COLO668 (cell line): ENCODE measurements at regions not wholly inside any gene's neighbourhood (a gene's known extent, or its start where the extent isn't known, plus 50 kb on each side); places are given as distances from the start of the nearest gene placed in this dataset.
A peak's percentile ranks its signal among the peaks of the same experiment; 100 is the strongest.
"Not testable (repeated sequence)": the region's sequence is repeated elsewhere in the genome, so short reads cannot be mapped to it uniquely, and the experiment has no call there.

Experiments
- DNase-seq: peaks from one replicate; lab custom pipeline; 2025; ENCODE audit not compliant: unreplicated experiment; lab: John Stamatoyannopoulos, UW

DNA sequence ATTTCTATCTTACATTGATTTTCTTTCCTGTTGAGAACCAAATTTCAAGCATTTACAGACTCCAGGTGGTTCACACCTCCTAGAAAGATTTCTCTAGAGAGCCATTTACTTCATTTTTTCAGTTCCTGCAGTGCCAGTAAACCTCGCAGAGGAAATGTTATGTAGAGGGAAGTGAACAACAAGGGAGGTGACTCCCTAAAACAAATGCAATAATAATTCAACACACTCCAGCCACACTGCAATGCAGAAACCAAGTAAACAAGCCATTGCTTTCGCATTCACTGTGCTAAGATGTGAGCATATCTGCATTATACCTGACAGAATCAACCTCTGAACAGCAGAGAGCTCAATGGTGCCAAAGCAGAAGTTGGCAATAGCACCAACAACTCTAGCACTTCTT lies 215.1 kb downstream of the RBM26 start:
- DNase-seq = no peak

DNA sequence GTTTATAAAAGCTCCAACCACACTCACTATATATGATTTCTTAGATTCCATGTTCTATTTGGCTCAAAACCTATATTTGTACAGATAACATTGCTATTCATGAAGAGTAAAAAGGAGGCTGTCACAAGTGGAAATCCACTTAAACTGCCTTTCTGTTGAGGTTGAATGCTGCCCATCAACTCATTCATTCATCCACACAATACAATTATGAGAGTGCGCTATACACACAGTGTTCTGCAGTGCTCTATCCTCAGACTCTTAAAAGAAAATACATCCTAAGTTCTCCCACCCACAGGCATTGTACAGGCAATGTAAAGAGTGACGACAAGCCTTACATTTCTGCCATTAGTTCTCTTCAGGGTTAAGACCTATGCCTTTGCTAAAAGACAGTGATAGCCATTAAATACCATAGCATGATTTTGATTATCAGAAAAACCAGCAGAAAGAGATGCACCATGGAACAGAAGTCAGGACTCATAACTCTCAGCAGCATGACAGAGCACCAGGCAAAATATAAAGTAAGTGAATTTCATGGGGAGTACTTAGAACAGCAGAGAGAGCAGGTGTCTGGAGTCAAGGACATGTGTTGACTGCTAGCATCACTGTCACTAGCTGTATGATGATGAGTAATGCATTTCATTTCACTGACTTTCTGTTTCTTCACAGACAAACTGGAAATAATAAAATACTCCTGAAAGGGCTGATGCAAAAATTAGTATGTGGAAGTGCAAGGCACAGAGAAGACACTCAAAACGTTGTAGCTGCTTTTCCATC lies 218.0 kb downstream of the RBM26 start:
- no peak for DNase-seq

DNA sequence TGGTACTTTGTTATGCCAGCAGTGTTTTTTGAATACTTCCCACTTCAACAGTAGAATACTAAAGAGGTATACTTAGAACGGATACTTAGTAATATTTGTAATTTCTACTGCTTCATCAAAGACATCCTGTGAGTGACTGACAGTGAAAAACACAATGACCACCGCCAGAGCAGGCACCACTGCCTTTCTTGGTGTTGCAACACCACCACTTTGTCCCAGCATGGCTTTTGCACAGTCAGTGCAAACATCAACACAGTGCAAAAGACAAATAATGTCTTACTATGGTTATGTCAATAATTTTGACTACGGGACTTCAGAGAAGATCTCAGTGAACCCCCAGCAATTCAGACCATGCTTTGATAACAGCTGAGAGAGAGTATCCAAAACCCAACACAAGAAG lies 220.5 kb downstream of the RBM26 start:
- no peak for DNase-seq

DNA sequence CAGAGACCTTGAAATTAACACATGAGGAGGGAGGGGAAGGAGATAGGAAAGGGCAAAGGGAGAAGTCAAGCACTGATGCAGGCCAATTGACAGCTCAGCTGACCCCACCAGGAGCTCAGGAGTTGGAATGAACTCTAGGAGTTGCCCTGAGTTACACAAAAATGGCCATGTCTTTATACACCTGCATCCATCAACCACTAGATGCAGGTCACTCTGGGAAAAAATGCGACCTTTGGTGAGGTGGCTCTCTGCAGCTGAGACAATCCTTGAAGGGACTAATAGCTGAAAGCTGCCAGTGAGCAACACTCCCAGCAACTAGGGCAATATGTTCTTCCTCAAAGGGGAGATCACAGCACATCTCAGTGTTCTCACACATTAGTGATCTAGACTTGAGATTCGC lies 222.8 kb downstream of the RBM26 start:
- DNase-seq = no peak

DNA sequence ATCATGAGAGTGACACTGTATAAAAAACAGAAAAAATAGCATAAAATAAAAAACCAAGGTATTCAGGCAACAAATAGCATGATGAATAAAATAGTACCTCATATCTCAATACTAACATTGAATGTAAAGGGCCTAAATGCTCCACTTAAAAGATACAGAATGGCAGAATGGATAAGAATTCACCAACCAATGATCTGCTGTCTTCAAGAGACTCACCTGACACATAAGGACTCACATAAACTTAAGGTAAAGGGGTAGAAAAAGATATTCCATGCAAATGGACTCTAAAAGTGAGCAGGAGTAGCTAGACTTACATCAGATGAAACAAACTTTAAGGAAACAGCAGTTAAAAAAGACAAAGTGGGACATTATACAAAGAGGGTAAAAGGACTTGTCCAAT lies 232.4 kb downstream of the RBM26 start:
- DNase-seq = not testable (repeated sequence)

DNA sequence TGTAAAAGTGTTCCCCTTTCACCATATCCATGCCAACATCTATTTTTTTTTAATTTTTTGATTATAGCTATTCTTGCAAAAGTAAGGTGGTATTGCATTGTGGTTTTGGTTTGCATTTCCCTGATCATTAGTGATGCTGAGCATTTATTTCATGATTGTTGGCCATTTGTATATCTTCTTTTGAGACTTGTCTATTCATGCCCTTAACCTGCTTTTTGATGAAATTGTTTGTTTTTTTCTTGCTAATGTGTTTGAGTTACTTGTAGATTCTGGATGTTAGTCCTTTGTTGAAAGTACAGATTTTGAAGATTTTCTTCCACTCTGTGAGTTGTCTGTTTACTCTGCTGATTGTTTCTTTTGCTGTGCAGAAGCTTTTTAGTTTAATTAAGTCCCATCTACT lies 233.1 kb downstream of the RBM26 start:
- DNase-seq = not testable (repeated sequence)

DNA sequence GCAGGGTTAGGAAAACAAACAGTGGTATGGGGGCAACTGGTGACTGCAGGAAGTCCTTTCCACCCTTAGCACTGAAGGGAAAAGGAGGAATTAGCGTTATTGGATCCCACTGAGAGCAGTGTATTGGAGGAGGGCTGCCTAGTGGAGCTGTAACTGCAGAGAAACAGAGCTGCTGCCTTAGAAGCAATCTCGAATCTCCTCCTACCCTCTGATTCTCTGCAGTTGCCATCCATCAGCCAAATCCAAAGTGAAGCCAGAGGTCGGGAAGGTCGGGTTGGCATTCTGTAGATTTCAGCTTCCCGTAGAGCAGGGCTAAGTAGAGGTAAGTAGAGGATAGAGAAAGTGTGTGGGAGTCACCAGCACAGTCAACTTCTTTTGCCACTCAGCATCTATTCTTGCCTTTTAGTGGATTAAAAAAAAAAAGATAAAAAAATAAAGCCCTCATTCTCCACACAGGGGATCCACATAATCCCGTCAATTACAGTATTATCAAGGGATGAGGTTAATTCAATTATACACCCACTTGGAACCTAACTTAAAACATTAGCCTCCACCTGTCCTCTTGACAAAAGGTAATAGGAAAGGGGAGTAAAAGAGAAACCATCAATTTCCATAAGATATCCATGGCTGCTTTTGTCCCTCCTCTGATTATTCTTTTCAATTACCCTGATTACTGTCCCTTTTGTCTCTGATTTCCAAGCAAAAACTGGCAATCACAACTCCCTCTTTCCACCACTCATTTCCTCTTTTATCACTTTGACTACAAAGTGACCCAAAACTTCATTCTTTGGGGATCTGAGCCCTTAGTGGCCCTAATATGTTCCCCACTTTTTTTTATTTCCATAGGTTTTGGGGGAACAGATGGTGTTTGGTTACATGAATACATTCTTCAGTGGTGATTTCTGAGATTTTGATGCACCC lies 234.7 kb downstream of the RBM26 start:
- DNase-seq = no peak

DNA sequence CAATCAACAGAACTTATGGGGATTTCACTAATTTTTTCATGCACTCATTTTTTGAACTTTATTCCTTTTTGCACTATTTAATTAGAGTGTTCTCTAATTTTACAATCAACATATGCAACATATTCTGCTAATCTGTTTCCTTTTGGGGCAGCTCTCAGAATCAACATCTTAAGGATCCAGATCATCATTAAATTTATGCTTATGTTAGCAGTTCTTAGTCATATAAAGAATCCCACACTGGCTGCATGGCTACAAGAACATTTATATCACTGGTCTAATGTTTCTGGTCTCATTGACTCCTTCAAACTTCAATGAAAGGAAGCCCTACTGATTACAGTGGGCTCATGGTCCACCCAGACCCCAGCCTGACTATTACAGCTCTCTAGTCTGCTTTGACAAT lies 245.2 kb downstream of the RBM26 start:
- DNase-seq = no peak

DNA sequence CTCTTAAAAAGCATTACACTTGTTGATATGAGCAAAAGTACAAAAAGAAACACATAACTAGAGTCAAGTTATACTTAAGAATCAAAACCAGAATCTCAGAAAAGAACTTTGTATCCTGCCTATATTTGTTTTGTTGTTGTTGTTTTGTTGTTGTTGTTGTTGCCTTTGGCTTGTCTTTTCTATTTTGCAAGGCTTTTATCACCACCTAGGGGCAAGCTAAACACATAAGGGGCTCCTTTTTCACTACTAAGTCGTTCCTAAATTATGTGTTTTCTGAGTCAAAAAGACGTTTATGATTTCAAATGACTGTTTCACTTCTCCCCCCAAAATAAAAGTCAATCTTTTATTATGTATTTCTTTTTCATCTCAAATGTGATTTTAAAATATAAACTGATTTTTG lies 250.2 kb downstream of the RBM26 start:
- DNase-seq = no peak

DNA sequence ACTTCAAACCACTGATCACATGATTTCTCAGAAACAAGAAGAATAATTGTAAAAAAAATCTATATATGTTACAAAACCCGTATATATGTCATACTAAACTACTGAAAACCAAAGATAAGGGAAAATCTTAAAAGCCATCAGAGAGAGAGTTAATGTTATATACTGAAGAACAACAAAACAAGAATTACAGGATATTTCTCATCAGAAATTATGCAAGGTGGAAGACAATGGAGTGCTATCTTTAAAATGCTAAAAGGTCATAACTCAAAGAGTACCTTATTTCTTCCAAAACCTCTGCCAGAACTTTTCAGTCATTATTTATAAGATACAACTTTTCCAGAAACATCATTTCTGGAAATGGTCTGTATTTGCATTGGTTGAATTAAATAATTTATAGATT lies 256.8 kb downstream of the RBM26 start:
- no peak for DNase-seq

DNA sequence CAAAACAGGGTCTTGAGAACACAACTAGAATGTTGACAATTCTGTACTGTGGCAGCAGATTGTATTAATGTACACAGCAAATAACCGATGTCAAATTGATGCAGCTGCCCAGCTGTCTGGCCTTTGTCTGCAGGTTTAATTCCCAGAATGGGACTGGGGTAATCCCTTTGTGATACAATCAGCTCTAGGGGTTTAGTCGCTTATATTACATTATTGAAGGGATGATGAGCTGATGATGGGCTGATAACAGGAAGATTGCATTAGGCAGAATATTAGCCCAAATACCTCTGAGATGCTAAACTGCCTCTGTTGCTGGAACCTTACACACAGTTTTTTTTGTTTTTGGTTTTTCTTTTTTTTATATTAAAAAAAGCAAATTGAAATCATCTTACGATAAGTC lies 265.0 kb downstream of the RBM26 start:
- peak; percentile 50 for DNase-seq

DNA sequence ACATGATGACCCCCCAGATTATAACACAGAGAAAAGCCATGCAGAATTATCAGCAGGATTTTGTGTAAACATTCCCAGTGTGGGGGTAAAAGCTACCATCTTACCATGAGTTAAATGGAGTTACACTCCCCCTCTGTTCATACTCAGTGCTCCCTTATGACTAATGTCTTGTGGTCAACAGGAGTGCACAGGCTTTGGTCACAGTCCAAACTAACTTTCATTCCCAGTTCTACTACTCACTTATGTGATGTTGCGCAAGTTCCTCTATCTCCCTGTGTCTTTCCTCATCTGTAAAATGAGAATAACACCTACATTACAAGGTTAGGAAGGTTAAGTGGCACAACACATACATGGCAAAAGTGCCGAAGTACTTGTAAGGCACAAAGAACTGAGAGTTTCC lies 277.9 kb downstream of the RBM26 start:
- DNase-seq = no peak

DNA sequence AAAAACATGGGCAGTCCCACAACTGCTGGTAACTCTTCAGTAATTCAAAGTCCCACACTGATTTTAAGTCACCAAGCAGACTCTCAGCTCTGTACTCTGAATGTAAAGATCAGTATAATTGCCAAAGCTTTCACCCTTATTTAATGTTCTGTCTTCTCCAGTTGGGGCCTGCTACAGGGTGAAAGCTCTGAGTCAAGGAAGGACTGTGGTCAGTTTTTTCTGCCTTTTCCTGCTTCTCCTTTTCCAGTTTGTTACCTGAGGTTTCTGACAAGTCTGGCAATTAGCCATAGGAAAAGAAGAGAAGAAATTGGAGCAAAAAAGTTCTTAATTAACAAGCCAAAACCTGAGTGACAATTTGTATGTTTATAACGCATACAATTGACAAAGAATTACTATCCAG lies 279.3 kb downstream of the RBM26 start:
- no peak for DNase-seq

DNA sequence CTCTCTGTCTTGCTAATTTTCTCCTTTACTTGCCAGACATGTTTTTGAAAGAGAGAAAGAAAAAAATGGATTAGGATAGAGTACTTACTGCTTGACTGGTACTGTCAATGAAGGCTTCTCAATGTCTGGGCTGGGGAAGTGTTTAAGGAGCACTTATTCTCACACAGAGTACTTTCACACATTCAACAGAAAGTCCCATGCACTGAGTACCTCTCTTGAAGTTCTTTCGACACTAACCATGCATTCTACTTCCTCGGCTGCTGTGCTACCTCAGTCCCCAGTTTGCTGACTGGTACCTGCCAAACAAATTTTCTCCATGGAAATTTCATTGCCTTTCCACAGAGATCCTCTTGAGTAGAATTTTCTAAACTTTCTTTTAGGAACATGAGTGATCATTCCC lies 281.9 kb downstream of the RBM26 start:
- no peak for DNase-seq

DNA sequence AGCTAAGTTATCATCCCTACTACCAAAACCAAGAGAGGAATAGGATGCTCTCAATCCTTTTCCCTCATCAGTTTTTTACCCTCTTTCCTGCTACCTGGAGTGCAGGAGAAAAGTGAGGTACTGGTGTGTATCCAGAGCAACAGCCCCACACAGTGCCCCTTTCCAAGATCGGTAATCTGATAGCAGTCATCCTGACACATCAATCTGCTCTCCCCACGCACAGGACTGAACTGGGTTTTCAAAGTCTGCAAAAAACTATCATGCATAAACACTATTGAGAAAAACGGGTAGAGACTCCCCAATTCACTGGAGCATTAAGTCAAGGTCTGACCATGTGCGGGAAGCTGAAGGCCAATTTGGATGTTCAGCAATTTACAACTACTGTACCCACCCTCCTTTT lies 284.8 kb downstream of the RBM26 start:
- DNase-seq = peak; percentile 29

DNA sequence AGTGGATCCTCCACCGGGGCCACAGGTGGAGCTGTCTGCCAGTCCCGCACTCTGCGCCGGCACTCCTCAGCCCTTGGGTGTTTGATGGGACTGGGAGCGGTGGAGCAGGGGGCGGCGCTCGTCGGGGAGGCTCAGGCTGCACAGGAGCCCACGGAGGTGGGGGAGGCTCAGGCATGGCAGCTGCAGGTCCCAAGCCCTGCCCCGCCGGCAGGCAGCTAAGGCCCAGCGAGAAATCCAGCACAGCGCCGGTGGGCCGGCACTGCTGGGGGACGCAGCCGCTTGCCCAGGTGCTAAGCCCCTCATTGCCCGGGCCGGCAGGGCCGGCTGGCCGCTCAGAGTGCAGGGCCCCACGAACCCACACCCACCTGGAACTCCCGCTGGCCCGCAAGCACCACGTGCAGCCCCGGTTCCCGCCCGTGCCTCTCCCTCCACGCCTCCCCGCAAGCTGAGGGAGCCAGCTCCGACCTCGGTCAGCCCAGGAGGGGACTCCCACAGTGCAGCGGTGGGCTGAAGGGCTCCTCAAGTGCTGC lies 286.4 kb downstream of the RBM26 start:
- DNase-seq = no peak

DNA sequence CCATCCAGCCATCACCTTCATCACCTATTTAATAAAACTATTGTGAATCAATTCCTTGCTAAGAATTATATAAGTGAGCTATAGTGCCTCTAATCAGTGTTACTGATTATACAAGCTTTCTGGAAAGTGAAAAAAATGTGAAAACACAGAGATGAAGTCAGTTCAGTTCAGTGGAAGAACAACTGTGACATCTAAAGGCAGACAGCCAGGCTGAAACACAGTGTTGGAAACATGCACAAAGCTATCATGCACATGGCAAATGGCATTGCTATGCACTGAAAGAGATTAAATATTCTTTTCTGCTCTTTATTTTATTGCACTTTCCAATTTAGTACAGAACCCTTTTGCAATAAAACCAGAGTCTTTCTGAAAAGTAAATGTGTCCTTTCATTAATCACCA lies 294.0 kb downstream of the RBM26 start:
- DNase-seq = no peak

DNA sequence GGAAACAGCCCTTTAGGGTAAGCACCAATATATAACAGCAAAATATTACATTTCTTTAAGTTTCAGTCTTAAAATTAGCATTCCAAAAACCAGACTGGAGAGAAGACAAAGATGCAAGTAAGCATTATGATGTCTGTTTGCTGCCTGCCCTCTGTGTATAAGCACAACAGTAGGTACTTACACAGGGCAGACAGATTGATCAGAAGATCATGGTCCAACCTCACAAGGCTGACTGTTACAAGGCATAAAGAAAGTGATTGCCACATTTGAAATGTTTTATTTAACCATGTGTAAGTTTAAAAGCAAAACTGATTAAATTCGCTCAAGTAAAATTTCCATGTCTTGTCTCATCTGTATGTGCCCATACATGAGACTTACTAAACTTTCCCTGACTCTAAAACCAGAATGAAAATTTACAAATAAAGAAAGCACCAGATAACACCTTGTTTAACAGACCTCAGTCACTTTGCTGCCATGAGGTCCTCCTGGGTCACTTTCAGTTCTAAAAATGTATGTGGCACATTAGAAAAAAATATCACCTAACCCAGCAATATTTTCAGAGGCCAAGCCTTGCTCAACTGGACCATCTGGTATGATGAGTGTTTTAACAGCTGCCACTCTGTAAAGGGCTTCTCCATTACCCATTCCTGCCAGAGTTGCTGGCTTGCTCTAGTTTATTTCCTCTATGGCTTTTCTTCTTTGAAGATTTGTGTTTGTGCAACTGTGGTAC lies 297.0 kb downstream of the RBM26 start:
- peak; percentile 79 for DNase-seq

DNA sequence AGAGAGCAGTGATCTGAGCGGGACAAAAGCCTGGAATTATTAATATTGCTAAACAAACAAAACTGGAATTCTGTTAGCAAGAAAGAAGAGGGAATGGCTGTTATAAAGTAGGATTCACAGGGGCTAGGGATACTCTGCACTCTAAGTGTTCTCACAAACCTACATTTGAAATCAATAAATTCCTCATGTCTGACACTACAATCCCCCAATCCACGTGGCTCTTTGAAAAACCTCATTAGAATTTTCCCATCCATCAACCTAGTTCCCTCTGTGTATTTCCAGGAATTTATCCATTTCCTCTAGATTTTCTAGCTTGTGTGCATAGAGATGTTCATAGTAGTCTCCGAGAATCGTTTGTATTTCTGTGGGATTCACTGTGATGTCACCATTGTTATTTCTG lies 307.5 kb downstream of the RBM26 start:
- DNase-seq = no peak

DNA sequence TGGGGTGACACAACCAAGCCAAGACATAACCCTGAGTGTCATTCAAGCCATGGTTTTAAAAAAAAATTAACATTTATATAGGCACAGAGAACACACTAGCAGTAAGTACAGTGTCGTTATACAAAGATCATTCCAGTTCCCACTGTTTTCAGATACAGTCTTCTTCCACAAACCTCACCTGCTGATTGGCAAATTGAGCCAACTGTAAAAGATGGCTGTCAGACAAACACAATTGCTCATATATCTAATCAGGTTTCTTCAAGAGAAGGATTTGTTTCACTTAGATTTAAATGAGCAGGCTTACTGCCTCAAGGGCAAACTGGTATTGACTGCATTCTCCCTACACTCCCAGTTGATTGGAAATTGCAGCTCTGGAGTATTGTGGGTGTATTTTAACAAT lies 308.9 kb downstream of the RBM26 start:
- DNase-seq = no peak

DNA sequence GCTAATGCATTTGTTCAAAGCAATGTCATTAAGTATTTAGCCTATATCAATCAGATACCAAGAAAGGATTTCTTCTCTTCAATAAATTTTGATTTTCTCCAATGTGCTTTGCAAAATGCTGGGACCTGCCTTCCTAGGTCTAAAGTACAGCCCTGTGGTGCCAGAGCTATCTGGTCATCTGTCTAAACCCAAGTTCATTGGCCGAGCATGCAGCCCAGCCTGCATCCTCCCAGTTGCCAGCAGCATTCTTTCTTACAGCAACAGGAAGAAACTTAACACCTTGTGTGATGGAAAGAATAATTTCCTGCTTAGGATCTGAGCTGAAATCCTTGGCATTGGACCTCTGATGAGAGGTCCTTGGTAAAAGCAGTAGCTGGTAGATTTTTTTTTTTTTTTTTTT lies 310.0 kb downstream of the RBM26 start:
- DNase-seq = no peak
